DND-41 (cell line): ENCODE measurements at regions not wholly inside any gene's neighbourhood (a gene's known extent, or its start where the extent isn't known, plus 50 kb on each side); places are given as distances from the start of the nearest gene placed in this dataset.

ENCODE experiments used
- EZH2 ChIP-seq: IDR thresholded peaks from 3 replicates; pipeline ENCODE4 v1.6.1; 2012; ENCODE audit warnings: borderline replicate concordance, low read depth, mild to moderate bottlenecking, moderate library complexity, low read length, inconsistent platforms; ENCODE audit not compliant: severe bottlenecking
- TF ChIP-seq, protein P1 (sequence below): IDR thresholded peaks from 2 replicates; pipeline ENCODE4 v1.5.1; 2012; ENCODE audit warnings: borderline replicate concordance, low read length, moderate library complexity, mild to moderate bottlenecking; ENCODE audit not compliant: poor library complexity, severe bottlenecking; ENCODE audit errors: extremely low read depth

DNA sequence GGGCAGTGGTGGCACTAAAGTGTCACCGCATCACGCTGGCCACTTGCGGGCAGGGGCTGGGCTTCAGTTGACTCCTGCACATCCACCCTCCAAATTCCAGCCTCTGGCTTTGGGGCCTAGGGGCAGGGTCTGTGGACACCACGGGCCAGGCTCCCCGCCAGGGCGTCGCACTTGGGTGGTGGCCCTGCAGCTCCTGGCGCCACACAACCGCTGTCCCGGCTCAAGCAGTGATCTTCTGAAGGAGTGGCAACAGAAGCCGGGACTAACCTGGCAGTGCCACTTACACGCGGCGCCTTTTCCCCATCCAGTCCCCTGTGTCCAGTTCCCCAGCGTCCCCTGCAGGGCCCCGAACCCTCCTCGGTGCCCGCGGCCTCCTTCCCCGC lies 134.3 kb upstream of the ZNF92 start:
- TF ChIP-seq, protein P1, sequence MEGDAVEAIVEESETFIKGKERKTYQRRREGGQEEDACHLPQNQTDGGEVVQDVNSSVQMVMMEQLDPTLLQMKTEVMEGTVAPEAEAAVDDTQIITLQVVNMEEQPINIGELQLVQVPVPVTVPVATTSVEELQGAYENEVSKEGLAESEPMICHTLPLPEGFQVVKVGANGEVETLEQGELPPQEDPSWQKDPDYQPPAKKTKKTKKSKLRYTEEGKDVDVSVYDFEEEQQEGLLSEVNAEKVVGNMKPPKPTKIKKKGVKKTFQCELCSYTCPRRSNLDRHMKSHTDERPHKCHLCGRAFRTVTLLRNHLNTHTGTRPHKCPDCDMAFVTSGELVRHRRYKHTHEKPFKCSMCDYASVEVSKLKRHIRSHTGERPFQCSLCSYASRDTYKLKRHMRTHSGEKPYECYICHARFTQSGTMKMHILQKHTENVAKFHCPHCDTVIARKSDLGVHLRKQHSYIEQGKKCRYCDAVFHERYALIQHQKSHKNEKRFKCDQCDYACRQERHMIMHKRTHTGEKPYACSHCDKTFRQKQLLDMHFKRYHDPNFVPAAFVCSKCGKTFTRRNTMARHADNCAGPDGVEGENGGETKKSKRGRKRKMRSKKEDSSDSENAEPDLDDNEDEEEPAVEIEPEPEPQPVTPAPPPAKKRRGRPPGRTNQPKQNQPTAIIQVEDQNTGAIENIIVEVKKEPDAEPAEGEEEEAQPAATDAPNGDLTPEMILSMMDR = no peak
- no peak for TF ChIP-seq EZH2
